ENCODE measurements at regions not wholly inside any gene's neighbourhood (a gene's known extent, or its start where the extent isn't known, plus 50 kb on each side); places are given as distances from the start of the nearest gene placed in this dataset.
A peak's percentile ranks its signal among the peaks of the same experiment; 100 is the strongest.
"Not testable (repeated sequence)": the region's sequence is repeated elsewhere in the genome, so short reads cannot be mapped to it uniquely, and the experiment has no call there.

GRCh38 chr6:90361174-90361573 is 64.5 kb upstream of the BACH2 start:
- no peak overlapping the region for H3K4me3 Mint-ChIP-seq
- no peaks in the 10 kb centered on the region for H3K4me1 Mint-ChIP-seq
- H3K36me3 Mint-ChIP-seq: no peaks in the 10 kb centered on the region
- Histone ChIP-seq H3K36me3 (ENCODE audit: insufficient read depth, low read length) (no peaks in the 10 kb centered on the region), H3K27ac (ENCODE audit: low read depth, low read length) (no peak overlapping the region), H3K4me1 (ENCODE audit: insufficient read depth, low read length) (no peaks in the 10 kb centered on the region), H3K9me3 (ENCODE audit: control insufficient read depth in 1 of 2, low read length in 2 of 2) (no peaks in the 10 kb centered on the region), H3K4me3 (ENCODE audit: low read length in 2 of 2) (no peak overlapping the region), H3K27me3 (ENCODE audit: insufficient read depth, low read length) (no peaks in the 10 kb centered on the region)
- ChIA-PET CTCF (ENCODE audit: partially characterized antibody) (interaction anchor here (1.1 kb wide), 1 partner anchor 118 kb away, joined by 4 read pairs; no protein-coding TSS in a partner anchor), POLR2A (ENCODE audit: partially characterized antibody) (interaction anchor here (1.2 kb wide), 1 partner anchor 10 kb away, joined by 3 read pairs; no protein-coding TSS in a partner anchor)
- intact Hi-C loops (cut with micrococcal nuclease): no loop called here
- no peaks in the 10 kb centered on the region for H3K9me3 Mint-ChIP-seq
- peak overlapping the region in 1 of 7 donors; percentile 19 for H3K27ac Mint-ChIP-seq
- no peak for DNase-seq
- H3K27me3 Mint-ChIP-seq: peaks cover 2 to 3% of the 10 kb centered on the region in 2 donors

- H3K4me3 Mint-ChIP-seq; H3K9me3 ChIP-seq (ENCODE audit: control insufficient read depth in 1 of 2, low read length in 2 of 2); H3K4me1 Mint-ChIP-seq; H3K4me1 ChIP-seq (ENCODE audit: insufficient read depth, low read length); H3K36me3 ChIP-seq (ENCODE audit: insufficient read depth, low read length); H3K27ac Mint-ChIP-seq; H3K9me3 Mint-ChIP-seq; H3K27me3 Mint-ChIP-seq; H3K36me3 Mint-ChIP-seq; H3K4me3 ChIP-seq (ENCODE audit: low read length in 2 of 2); CTCF ChIA-PET (ENCODE audit: partially characterized antibody); intact Hi-C loops (cut with micrococcal nuclease); H3K27ac ChIP-seq (ENCODE audit: low read depth, low read length); DNase-seq; H3K27me3 ChIP-seq (ENCODE audit: insufficient read depth, low read length): not testable (repeated sequence)
- POLR2A ChIA-PET (ENCODE audit: partially characterized antibody): interaction anchor here (1.3 kb wide), 1 partner anchor 26 kb away, joined by 4 read pairs; no protein-coding TSS in a partner anchor
These were observed 61.6 kb upstream of the BACH2 start for GRCh38 chr6:90358036-90358770.

DNA sequence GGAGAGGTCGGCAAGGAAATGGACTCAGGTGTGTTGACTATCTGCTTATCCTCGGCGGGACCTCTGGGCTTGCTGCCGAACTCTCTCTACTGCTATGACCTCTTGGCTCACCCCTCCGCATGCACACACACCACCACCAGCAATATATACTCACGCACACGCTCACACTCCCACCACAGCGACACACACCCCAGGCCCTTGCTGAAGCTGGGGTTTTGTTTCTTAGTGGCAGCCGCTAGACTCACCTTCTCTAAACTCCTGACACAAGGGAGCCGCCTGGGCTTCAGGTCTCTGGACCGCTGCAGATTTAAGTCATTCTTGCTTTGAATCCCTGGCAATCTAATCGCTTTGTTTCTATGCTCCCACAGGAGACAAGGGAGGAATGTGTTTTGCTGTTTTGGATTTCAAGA is 59.4 kb upstream of the BACH2 start:
- POLR2A ChIA-PET (ENCODE audit: partially characterized antibody): no interaction called here
- Mint-ChIP-seq H3K27me3 (peaks cover 1 to 5% of the 10 kb centered on the region in 2 donors), H3K36me3 (no peaks in the 10 kb centered on the region), H3K9me3 (no peaks in the 10 kb centered on the region), H3K27ac (peak overlapping the region in 2 of 7 donors; percentile 36 to 72), H3K4me1 (peaks cover 3 to 13% (median 7%) of the 10 kb centered on the region in 4 donors), H3K4me3 (no peak overlapping the region)
- H3K36me3 ChIP-seq (ENCODE audit: insufficient read depth, low read length): no peaks in the 10 kb centered on the region
- intact Hi-C loops (cut with micrococcal nuclease): no loop called here
- H3K4me3 ChIP-seq (ENCODE audit: low read length in 2 of 2): no peak overlapping the region
- no peak for DNase-seq
- no peaks in the 10 kb centered on the region for H3K9me3 ChIP-seq (ENCODE audit: control insufficient read depth in 1 of 2, low read length in 2 of 2)
- H3K27me3 ChIP-seq (ENCODE audit: insufficient read depth, low read length): no peaks in the 10 kb centered on the region
- H3K27ac ChIP-seq (ENCODE audit: low read depth, low read length): no peak overlapping the region
- CTCF ChIA-PET (ENCODE audit: partially characterized antibody): no interaction called here
- H3K4me1 ChIP-seq (ENCODE audit: insufficient read depth, low read length): peaks cover 4% of the 10 kb centered on the region

GRCh38 chr6:90354961-90355360 is 58.3 kb upstream of the BACH2 start:
- CTCF ChIA-PET (ENCODE audit: partially characterized antibody): no interaction called here

DNA sequence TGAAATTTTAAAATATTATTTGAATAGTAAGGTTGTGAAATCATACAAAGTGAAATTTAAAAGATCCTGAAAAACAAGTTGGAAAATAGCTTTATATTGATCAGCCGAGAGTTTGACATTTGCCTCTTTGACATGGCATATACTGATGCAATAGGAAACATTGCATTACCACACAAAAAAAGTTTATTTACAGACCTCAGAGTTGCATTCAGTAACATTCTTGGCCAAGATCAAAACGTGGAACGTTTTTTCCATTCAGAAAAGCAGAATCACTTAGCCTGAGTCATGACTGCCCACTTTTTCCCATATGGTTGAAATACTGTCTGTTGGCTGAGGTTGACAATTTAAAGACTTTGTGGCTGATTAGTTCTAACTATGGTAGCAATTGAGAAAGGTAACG is 55.1 kb upstream of the BACH2 start:
- Mint-ChIP-seq H3K4me3 (no peak overlapping the region), H3K36me3 (no peaks in the 10 kb centered on the region), H3K27ac (no peak overlapping the region), H3K27me3 (peaks cover 6 to 9% of the 10 kb centered on the region in 2 donors), H3K4me1 (peaks cover 7 to 20% (median 15%) of the 10 kb centered on the region in 4 donors), H3K9me3 (peaks cover 0 to 5% (median 0%) of the 10 kb centered on the region in 8 donors)
- Histone ChIP-seq H3K9me3 (ENCODE audit: control insufficient read depth in 1 of 2, low read length in 2 of 2) (no peaks in the 10 kb centered on the region), H3K27ac (ENCODE audit: low read depth, low read length) (no peak overlapping the region), H3K27me3 (ENCODE audit: insufficient read depth, low read length) (no peaks in the 10 kb centered on the region), H3K36me3 (ENCODE audit: insufficient read depth, low read length) (no peaks in the 10 kb centered on the region), H3K4me1 (ENCODE audit: insufficient read depth, low read length) (peaks cover 10% of the 10 kb centered on the region), H3K4me3 (ENCODE audit: low read length in 2 of 2) (no peak overlapping the region)
- ChIA-PET POLR2A (ENCODE audit: partially characterized antibody) (interaction anchor here (1.0 to 1.5 kb wide), 2 partner anchors 9 kb away, joined by 3 to 4 read pairs; no protein-coding TSS in a partner anchor), CTCF (ENCODE audit: partially characterized antibody) (interaction anchor here (1.0 kb wide), 1 partner anchor 412 kb away, joined by 3 read pairs; no protein-coding TSS in a partner anchor)
- no peak for DNase-seq
- intact Hi-C loops (cut with micrococcal nuclease): loop anchor here (5.0 kb wide), 1 partner anchor 54 kb away; the partner anchor contains the start of gene BACH2

More at GRCh38 chr6:90354961-90355360, 58.3 kb upstream of the BACH2 start:
- Mint-ChIP-seq H3K9me3 (no peaks in the 10 kb centered on the region), H3K27ac (no peak overlapping the region), H3K4me3 (no peak overlapping the region), H3K4me1 (peaks cover 7 to 19% (median 15%) of the 10 kb centered on the region in 4 donors), H3K27me3 (peaks cover 1 to 5% of the 10 kb centered on the region in 2 donors), H3K36me3 (no peaks in the 10 kb centered on the region)
- Histone ChIP-seq H3K9me3 (ENCODE audit: control insufficient read depth in 1 of 2, low read length in 2 of 2) (no peaks in the 10 kb centered on the region), H3K4me3 (ENCODE audit: low read length in 2 of 2) (no peak overlapping the region), H3K27ac (ENCODE audit: low read depth, low read length) (no peak overlapping the region), H3K36me3 (ENCODE audit: insufficient read depth, low read length) (no peaks in the 10 kb centered on the region), H3K27me3 (ENCODE audit: insufficient read depth, low read length) (no peaks in the 10 kb centered on the region), H3K4me1 (ENCODE audit: insufficient read depth, low read length) (peaks cover 10% of the 10 kb centered on the region)
- no peak for DNase-seq
- POLR2A ChIA-PET (ENCODE audit: partially characterized antibody): no interaction called here
- intact Hi-C loops (cut with micrococcal nuclease): loop anchor here (5.0 kb wide), 1 partner anchor 58 kb away; the partner anchor contains the start of gene BACH2

DNA sequence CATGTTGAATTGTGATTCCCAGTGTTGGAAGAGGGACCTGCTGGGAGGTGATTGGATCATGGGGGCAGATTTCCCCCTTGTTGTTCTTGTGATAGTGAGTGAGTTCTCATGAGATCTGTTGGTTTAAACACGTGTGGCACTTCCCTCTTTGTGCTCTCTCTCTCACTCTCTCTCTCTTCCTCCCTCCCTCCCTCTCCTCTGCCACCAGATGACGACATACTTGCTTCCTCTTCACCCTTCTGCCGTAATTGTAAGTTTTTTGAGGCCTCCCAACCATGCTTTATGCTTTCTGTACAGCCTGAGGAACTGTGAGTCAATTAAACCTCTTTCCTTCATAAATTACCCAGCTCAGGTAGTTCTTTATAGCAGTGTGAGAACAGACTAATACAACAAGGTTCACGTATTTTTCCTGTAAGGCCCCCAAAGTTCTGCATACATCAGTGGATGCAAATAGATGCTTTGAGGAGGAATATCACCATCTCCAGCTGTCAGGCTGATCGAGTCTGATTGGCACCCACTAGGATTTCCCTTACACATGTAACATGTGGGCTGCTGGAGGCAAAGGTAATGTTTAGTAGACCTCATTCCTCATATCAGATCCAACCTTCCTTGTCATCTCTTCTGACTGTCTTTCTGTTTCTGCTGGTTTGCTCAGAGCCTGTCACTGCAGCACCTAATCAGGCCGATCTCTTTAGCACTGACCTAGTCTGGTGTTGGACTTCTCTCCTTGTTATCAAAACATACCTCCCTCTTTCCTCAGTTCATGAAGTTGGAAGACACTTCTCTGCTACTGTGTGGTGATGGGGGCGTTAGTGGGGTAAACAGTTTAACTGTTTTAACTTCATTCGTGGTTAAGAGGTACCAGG is 54.3 kb upstream of the BACH2 start:
- Histone ChIP-seq H3K27me3 (ENCODE audit: insufficient read depth, low read length) (no peaks in the 10 kb centered on the region), H3K4me1 (ENCODE audit: insufficient read depth, low read length) (peaks cover 10% of the 10 kb centered on the region), H3K36me3 (ENCODE audit: insufficient read depth, low read length) (no peaks in the 10 kb centered on the region), H3K9me3 (ENCODE audit: control insufficient read depth in 1 of 2, low read length in 2 of 2) (no peaks in the 10 kb centered on the region), H3K27ac (ENCODE audit: low read depth, low read length) (no peak overlapping the region), H3K4me3 (ENCODE audit: low read length in 2 of 2) (no peak overlapping the region)
- H3K4me3 Mint-ChIP-seq: peak overlapping the region in 5 of 8 donors; percentile 8 to 41 (median 38)
- peaks cover 9% of the 10 kb centered on the region in 2 donors for H3K27me3 Mint-ChIP-seq
- no peaks in the 10 kb centered on the region for H3K36me3 Mint-ChIP-seq
- CTCF ChIA-PET (ENCODE audit: partially characterized antibody): interaction anchor here (1.0 kb wide), 1 partner anchor 411 kb away, joined by 3 read pairs; no protein-coding TSS in a partner anchor
- POLR2A ChIA-PET (ENCODE audit: partially characterized antibody): interaction anchor here (1.0 to 1.3 kb wide), 2 partner anchors 10 to 42 kb away, joined by 3 read pairs; no protein-coding TSS in a partner anchor
- H3K27ac Mint-ChIP-seq: peak overlapping the region; percentile 37 to 93 (median 81)
- H3K9me3 Mint-ChIP-seq: peaks cover 0 to 5% (median 0%) of the 10 kb centered on the region in 8 donors
- peaks cover 7 to 20% (median 15%) of the 10 kb centered on the region in 4 donors for H3K4me1 Mint-ChIP-seq
- DNase-seq: peak; percentile 61 to 79 (median 72)
- intact Hi-C loops (cut with micrococcal nuclease): loop anchor here (5.0 kb wide), 1 partner anchor 54 kb away; the partner anchor contains the start of gene BACH2

- Histone ChIP-seq H3K36me3 (ENCODE audit: insufficient read depth, low read length) (no peaks in the 10 kb centered on the region), H3K4me1 (ENCODE audit: insufficient read depth, low read length) (peaks cover 10% of the 10 kb centered on the region), H3K9me3 (ENCODE audit: control insufficient read depth in 1 of 2, low read length in 2 of 2) (no peaks in the 10 kb centered on the region), H3K4me3 (ENCODE audit: low read length in 2 of 2) (no peak overlapping the region), H3K27me3 (ENCODE audit: insufficient read depth, low read length) (peaks cover 5% of the 10 kb centered on the region), H3K27ac (ENCODE audit: low read depth, low read length) (no peak overlapping the region)
- POLR2A ChIA-PET (ENCODE audit: partially characterized antibody): no interaction called here
- peaks cover 7 to 20% (median 15%) of the 10 kb centered on the region in 4 donors for H3K4me1 Mint-ChIP-seq
- H3K36me3 Mint-ChIP-seq: no peaks in the 10 kb centered on the region
- intact Hi-C loops (cut with micrococcal nuclease): no loop called here
- H3K9me3 Mint-ChIP-seq: peaks cover 0 to 5% (median 0%) of the 10 kb centered on the region in 8 donors
- no peak overlapping the region for H3K4me3 Mint-ChIP-seq
- no peak overlapping the region for H3K27ac Mint-ChIP-seq
- DNase-seq: no peak
- CTCF ChIA-PET (ENCODE audit: partially characterized antibody): no interaction called here
- peaks cover 8 to 10% of the 10 kb centered on the region in 2 donors for H3K27me3 Mint-ChIP-seq
These were observed 50.8 kb upstream of the BACH2 start for GRCh38 chr6:90347411-90347851.

Data from CD4-positive, alpha-beta memory T cell (primary cell).